Endothelial cell of umbilical vein (primary cell): ENCODE measurements at regions not wholly inside any gene's neighbourhood (a gene's known extent, or its start where the extent isn't known, plus 50 kb on each side); places are given as distances from the start of the nearest gene placed in this dataset.
"Not testable (repeated sequence)": the region's sequence is repeated elsewhere in the genome, so short reads cannot be mapped to it uniquely, and the experiment has no call there.

Source experiments
- BruUV-seq: library from RNA; stranded (reverse); fragments of 400-500 nt; replicated peaks from 2 replicates; lab custom pipeline; 2021; lab: Mats Ljungman, UMichigan
- CTCF ChIA-PET: fragments of 300-600, 350-600 bp; sonication (Branson Sonifier 250); formaldehyde crosslinking; loops from one replicate; lab custom pipeline; 2021; ENCODE audit warnings: antibody characterized with exemption, inconsistent platforms; lab: Charles Lee
- POLR2A ChIA-PET: fragments of 300-600, 350-600 bp; sonication (Branson Sonifier 250); formaldehyde crosslinking; loops from one replicate; lab custom pipeline; 2021; ENCODE audit warnings: antibody characterized with exemption, inconsistent platforms; lab: Charles Lee
- DNase-seq: peaks from one replicate; pipeline ENCODE4 v3.0.0-alpha.2; 2011; ENCODE audit warnings: low read depth, low spot score
- FAIRE-seq: peaks from 2 replicates; lab custom pipeline; 2011; peaks lifted over from hg19 to GRCh38; lab: Jason Lieb, UNC
- H2AFZ ChIP-seq: 2 replicates; pipeline ENCODE4 v1.6.0; 2012; ENCODE audit warnings: low read depth, low read length, control low read depth, inconsistent platforms
- H3K27ac ChIP-seq: 2 replicates; pipeline ENCODE4 v1.5.1; 2011; ENCODE audit warnings: low read depth, mild to moderate bottlenecking, control low read depth, low read length, moderate library complexity; ENCODE audit not compliant: insufficient read depth
- H3K27me3 ChIP-seq, 2 experiments: 2 replicates each; pipeline versions ENCODE4 v1.6.0 to v1.6.1; 2011; ENCODE audit warnings: low read length in 2 of 2, mixed read lengths in 1 of 2; ENCODE audit not compliant: control insufficient read depth in 2 of 2, insufficient read depth in 2 of 2
- H3K36me3 ChIP-seq, 2 experiments: 2 replicates in 1 of 2; 3 replicates in 1 of 2; pipeline ENCODE4 v1.5.1; 2011; ENCODE audit warnings: low read length in 2 of 2, mild to moderate bottlenecking in 1 of 2, moderate library complexity in 1 of 2; ENCODE audit not compliant: control insufficient read depth in 2 of 2, insufficient read depth in 2 of 2; ENCODE audit errors: extremely low read depth in 1 of 2
- H3K4me1 ChIP-seq: 3 replicates; pipeline ENCODE4 v1.5.1; 2011; ENCODE audit warnings: mild to moderate bottlenecking, low read length; ENCODE audit not compliant: control insufficient read depth, insufficient read depth; ENCODE audit errors: extremely low read depth
- H3K4me2 ChIP-seq: 2 replicates; pipeline ENCODE4 v1.6.1; 2011; ENCODE audit warnings: low read length, control low read depth, mixed read lengths; ENCODE audit not compliant: insufficient read depth
- H3K4me3 ChIP-seq, 3 experiments: fragments of 200-600 bp in 1 of 3; sonication (generic), shearing (Covaris generic) in 1 of 3; replicated peaks in 1 of 3; 2 replicates each; pipeline ENCODE4 v1.5.1; 2011 to 2016; ENCODE audit warnings: control low read depth in 3 of 3, low read length in 3 of 3, mild to moderate bottlenecking in 2 of 3, inconsistent platforms in 1 of 3, low read depth in 1 of 3, moderate library complexity in 1 of 3; ENCODE audit not compliant: insufficient read depth in 1 of 3
- H3K79me2 ChIP-seq: 2 replicates; pipeline ENCODE4 v1.6.0; 2012; ENCODE audit warnings: low read length, inconsistent platforms; ENCODE audit not compliant: control insufficient read depth, insufficient read depth
- H3K9ac ChIP-seq: replicated peaks from 2 replicates; pipeline ENCODE3; 2011; ENCODE audit warnings: low read length, control low read depth; ENCODE audit not compliant: insufficient read depth; ENCODE audit errors: extremely low read depth
- H3K9me1 ChIP-seq: replicated peaks from 3 replicates; pipeline ENCODE4 v1.6.0; 2011; ENCODE audit warnings: mild to moderate bottlenecking, low read length; ENCODE audit not compliant: control insufficient read depth, insufficient read depth; ENCODE audit errors: extremely low read depth
- H3K9me3 ChIP-seq: replicated peaks from 2 replicates; pipeline ENCODE4 v1.5.1; 2012; ENCODE audit warnings: low read length, inconsistent platforms; ENCODE audit not compliant: control insufficient read depth, insufficient read depth
- H4K20me1 ChIP-seq: replicated peaks from 2 replicates; pipeline ENCODE3; 2011; ENCODE audit warnings: mild to moderate bottlenecking, low read length; ENCODE audit not compliant: control insufficient read depth, insufficient read depth; ENCODE audit errors: extremely low read depth
- FOS ChIP-seq: IDR thresholded peaks from 2 replicates; pipeline ENCODE4 v1.6.1; 2011; ENCODE audit warnings: mild to moderate bottlenecking, low read length, moderate library complexity, borderline replicate concordance; ENCODE audit not compliant: insufficient read depth
- GATA2 ChIP-seq: IDR thresholded peaks from 2 replicates; pipeline ENCODE4 v1.7.0; 2011; ENCODE audit warnings: low read depth, mild to moderate bottlenecking, moderate library complexity, mixed read lengths, low read length; ENCODE audit not compliant: insufficient read length, insufficient read depth
- JUN ChIP-seq: IDR thresholded peaks from 2 replicates; pipeline ENCODE4 v1.6.1; 2011; ENCODE audit warnings: borderline replicate concordance, low read depth; ENCODE audit not compliant: insufficient read length, insufficient read depth
- POLR2AphosphoS5 ChIP-seq: IDR thresholded peaks from 2 replicates; pipeline ENCODE4 v1.6.1; 2012; ENCODE audit warnings: low read depth, mild to moderate bottlenecking, control low read depth, low read length, moderate library complexity; ENCODE audit not compliant: insufficient read depth
- dilution Hi-C: fragments of 300-500 bp; cut with MboI; formaldehyde crosslinking; loops from one replicate; pipeline ENCODE4 v1.15.0; 2019; ENCODE audit warnings: low sequenced_read_pairs; ENCODE audit not compliant: extremely low pct_ligation_motif_present
- intact Hi-C: fragments of 100-400 bp; cut with micrococcal nuclease; formaldehyde crosslinking; loops from one replicate; pipeline ENCODE4 v1.10.0; 2022

- H3K79me2 ChIP-seq, H3K9me3 ChIP-seq, BruUV-seq, dilution Hi-C loops, H3K9ac ChIP-seq, H2AFZ ChIP-seq, intact Hi-C loops, H3K4me2 ChIP-seq, H3K27me3 ChIP-seq, H4K20me1 ChIP-seq, H3K9me1 ChIP-seq, POLR2A ChIA-PET, CTCF ChIA-PET, H3K36me3 ChIP-seq, H3K4me1 ChIP-seq, H3K4me3 ChIP-seq, DNase-seq, H3K27ac ChIP-seq: not testable (repeated sequence)
- peak; percentile 31 for FAIRE-seq
These were observed 541.8 kb upstream of the CHD1 start for GRCh38 chr5:99470636-99471035.

DNA sequence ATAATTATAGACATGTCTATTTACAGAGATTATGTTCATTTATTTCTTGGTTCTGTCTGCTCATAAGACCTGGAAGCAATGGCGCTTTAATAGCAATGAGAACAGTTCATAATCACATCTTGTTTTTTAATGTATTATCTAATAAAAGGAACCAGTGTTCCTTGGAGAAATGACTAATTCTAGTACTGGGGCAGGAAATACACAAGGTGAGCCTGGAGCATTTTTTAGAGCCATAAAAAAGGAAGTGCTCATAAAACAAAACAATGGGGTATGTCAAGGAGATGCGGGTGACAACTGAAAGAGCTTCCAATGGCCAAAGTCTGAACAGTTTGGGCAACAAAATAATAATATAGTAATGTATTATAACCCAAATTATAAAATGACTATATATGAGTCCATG lies 531.9 kb upstream of the CHD1 start:
- intact Hi-C loops, result no loop called here
- no peak overlapping the region for H3K4me3 ChIP-seq
- DNase-seq (peak; percentile 39), FAIRE-seq (peak; percentile 61)
- no peaks in the 10 kb centered on the region for H4K20me1 ChIP-seq
- no peaks in the 10 kb centered on the region for H3K79me2 ChIP-seq
- dilution Hi-C loops, result no loop called here
- peaks cover 20% of the 10 kb centered on the region for H3K4me1 ChIP-seq
- H3K9me1 ChIP-seq, result no peaks in the 10 kb centered on the region
- no peaks in the 10 kb centered on the region for H3K36me3 ChIP-seq
- TF ChIP-seq JUN, result no peak
- no peak for TF ChIP-seq POLR2AphosphoS5
- TF ChIP-seq FOS, result peak; percentile 33
- no peak for TF ChIP-seq GATA2
- H3K9me3 ChIP-seq, result no peaks in the 10 kb centered on the region
- CTCF ChIA-PET, result interaction anchor here (1.0 kb wide), 1 partner anchor 851 kb away, joined by 3 read pairs; no protein-coding TSS in a partner anchor
- POLR2A ChIA-PET, result no interaction called here
- H2AFZ ChIP-seq, result no peak overlapping the region
- no peak overlapping the region for H3K9ac ChIP-seq
- no peak overlapping the region for H3K27ac ChIP-seq
- no TSS peak for BruUV-seq
- peak overlapping the region; percentile 69 for H3K4me2 ChIP-seq
- H3K27me3 ChIP-seq, result no peaks in the 10 kb centered on the region
